ENCODE measurements at regions not wholly inside any gene's neighbourhood (a gene's known extent, or its start where the extent isn't known, plus 50 kb on each side); places are given as distances from the start of the nearest gene placed in this dataset.
"Not testable (repeated sequence)": the region's sequence is repeated elsewhere in the genome, so short reads cannot be mapped to it uniquely, and the experiment has no call there.

DNA sequence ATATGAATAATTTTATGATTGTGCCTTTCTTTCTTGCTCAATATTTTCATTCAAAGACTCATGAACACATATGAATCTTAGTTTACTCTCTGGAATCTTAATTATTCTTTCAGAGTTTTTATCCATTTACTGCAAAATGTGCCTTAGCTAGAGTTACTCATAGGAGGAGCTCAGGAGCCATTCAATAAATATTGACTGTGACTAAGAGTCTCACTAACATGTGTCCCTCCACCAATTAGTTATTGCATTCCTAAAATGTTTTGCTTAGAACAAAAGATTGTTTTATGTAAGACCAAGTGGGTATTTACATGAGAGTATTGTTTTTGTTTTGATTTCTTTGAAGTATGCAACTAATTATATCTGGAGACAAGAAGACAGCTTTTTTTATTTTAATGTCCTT, 218.4 kb upstream of the MAST4 start:
- Histone ChIP-seq H3K36me3 (ENCODE audit: insufficient read depth, low read length, poor library complexity, severe bottlenecking) (no peaks in the 10 kb centered on the region), H3K4me1 (ENCODE audit: insufficient read depth, low read length, poor library complexity, severe bottlenecking) (no peaks in the 10 kb centered on the region), H3K27ac (ENCODE audit: low read depth, low read length, poor library complexity, severe bottlenecking) (no peak overlapping the region), H3K4me3 (ENCODE audit: low read depth, low read length, poor library complexity, severe bottlenecking) (no peak overlapping the region), H3K27me3 (replicated peaks; ENCODE audit: insufficient read depth, low read depth, low read length, poor library complexity) (no peaks in the 10 kb centered on the region), H3K9me3 (ENCODE audit: low read depth, low read length, poor library complexity, severe bottlenecking) (no peaks in the 10 kb centered on the region)
- DNase-seq (ENCODE audit: low spot score) = no peak
- no TSS peak for BruUV-seq (replicated peaks)
- intact Hi-C loops (cut with micrococcal nuclease; ENCODE audit: unreplicated experiment) = no loop called here
- TF ChIP-seq, protein P1, sequence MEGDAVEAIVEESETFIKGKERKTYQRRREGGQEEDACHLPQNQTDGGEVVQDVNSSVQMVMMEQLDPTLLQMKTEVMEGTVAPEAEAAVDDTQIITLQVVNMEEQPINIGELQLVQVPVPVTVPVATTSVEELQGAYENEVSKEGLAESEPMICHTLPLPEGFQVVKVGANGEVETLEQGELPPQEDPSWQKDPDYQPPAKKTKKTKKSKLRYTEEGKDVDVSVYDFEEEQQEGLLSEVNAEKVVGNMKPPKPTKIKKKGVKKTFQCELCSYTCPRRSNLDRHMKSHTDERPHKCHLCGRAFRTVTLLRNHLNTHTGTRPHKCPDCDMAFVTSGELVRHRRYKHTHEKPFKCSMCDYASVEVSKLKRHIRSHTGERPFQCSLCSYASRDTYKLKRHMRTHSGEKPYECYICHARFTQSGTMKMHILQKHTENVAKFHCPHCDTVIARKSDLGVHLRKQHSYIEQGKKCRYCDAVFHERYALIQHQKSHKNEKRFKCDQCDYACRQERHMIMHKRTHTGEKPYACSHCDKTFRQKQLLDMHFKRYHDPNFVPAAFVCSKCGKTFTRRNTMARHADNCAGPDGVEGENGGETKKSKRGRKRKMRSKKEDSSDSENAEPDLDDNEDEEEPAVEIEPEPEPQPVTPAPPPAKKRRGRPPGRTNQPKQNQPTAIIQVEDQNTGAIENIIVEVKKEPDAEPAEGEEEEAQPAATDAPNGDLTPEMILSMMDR (conservative IDR thresholded peaks at IDR 0.05; ENCODE audit: low read depth, low read length) = no peak
- no peak for TF ChIP-seq EZH2 (IDR thresholded peaks at IDR 0.05; ENCODE audit: borderline replicate concordance, low read depth, low read length, poor library complexity, severe bottlenecking)
- POLR2A ChIA-PET (ENCODE audit: low non-redundant PET) = no interaction called here
- CTCF ChIA-PET = no interaction called here

DNA sequence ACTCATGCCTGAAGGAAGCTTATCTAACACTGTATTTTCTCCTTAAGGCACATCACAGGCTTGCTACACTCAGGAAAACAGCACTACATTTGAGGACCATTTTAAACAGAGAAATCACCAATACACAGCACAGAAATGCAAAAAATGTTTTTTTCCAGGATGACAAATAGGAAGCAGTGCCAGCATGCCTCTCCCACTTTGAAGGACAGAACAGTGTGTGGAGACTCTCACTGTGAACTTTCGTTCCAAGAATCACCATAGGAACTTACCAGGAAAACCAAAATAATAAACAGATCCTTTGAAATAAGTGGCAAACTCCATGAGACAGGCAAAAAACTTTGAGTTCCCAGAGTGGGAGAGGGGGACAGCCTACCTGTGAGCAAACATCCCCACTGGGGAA, 217.8 kb upstream of the MAST4 start:
- no peak overlapping the region for H3K4me3 ChIP-seq (ENCODE audit: low read depth, low read length, poor library complexity, severe bottlenecking)
- BruUV-seq (replicated peaks) = no TSS peak
- H3K4me1 ChIP-seq (ENCODE audit: insufficient read depth, low read length, poor library complexity, severe bottlenecking) = no peaks in the 10 kb centered on the region
- intact Hi-C loops (cut with micrococcal nuclease; ENCODE audit: unreplicated experiment) = no loop called here
- H3K9me3 ChIP-seq (ENCODE audit: low read depth, low read length, poor library complexity, severe bottlenecking) = no peaks in the 10 kb centered on the region
- CTCF ChIA-PET = no interaction called here
- POLR2A ChIA-PET (ENCODE audit: low non-redundant PET) = no interaction called here
- H3K27ac ChIP-seq (ENCODE audit: low read depth, low read length, poor library complexity, severe bottlenecking) = no peak overlapping the region
- H3K36me3 ChIP-seq (ENCODE audit: insufficient read depth, low read length, poor library complexity, severe bottlenecking) = no peaks in the 10 kb centered on the region
- TF ChIP-seq, protein P1 (conservative IDR thresholded peaks at IDR 0.05; ENCODE audit: low read depth, low read length) = no peak
- no peak for TF ChIP-seq EZH2 (IDR thresholded peaks at IDR 0.05; ENCODE audit: borderline replicate concordance, low read depth, low read length, poor library complexity, severe bottlenecking)
- DNase-seq (ENCODE audit: low spot score) = no peak
- H3K27me3 ChIP-seq (replicated peaks; ENCODE audit: insufficient read depth, low read depth, low read length, poor library complexity) = no peaks in the 10 kb centered on the region

DNA sequence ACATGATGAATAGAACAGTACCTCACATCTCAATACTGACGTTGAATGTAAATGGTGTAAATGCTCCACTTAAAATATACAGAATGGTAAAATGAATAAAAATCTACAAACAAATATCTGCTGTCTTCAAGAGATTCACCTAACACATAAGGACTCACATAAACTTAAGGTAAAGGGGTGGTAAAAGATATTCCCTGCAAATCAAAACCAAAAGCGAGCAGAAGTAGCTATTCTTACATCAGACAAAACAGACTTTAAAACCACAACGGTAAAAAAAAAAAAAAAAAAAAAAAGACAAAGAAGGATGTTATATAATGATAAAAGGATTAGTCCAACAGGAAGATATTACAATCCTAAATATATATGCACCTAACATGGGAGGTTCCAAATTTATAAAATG, 214.0 kb upstream of the MAST4 start:
- CTCF ChIA-PET = no interaction called here
- no peak for DNase-seq (ENCODE audit: low spot score)
- TF ChIP-seq, protein P1 (conservative IDR thresholded peaks at IDR 0.05; ENCODE audit: low read depth, low read length) = no peak
- no peak for TF ChIP-seq EZH2 (IDR thresholded peaks at IDR 0.05; ENCODE audit: borderline replicate concordance, low read depth, low read length, poor library complexity, severe bottlenecking)
- Histone ChIP-seq H3K4me3 (ENCODE audit: low read depth, low read length, poor library complexity, severe bottlenecking) (no peak overlapping the region), H3K27me3 (replicated peaks; ENCODE audit: insufficient read depth, low read depth, low read length, poor library complexity) (no peaks in the 10 kb centered on the region), H3K36me3 (ENCODE audit: insufficient read depth, low read length, poor library complexity, severe bottlenecking) (no peaks in the 10 kb centered on the region), H3K27ac (ENCODE audit: low read depth, low read length, poor library complexity, severe bottlenecking) (no peak overlapping the region), H3K4me1 (ENCODE audit: insufficient read depth, low read length, poor library complexity, severe bottlenecking) (no peaks in the 10 kb centered on the region), H3K9me3 (ENCODE audit: low read depth, low read length, poor library complexity, severe bottlenecking) (no peaks in the 10 kb centered on the region)
- POLR2A ChIA-PET (ENCODE audit: low non-redundant PET) = no interaction called here
- intact Hi-C loops (cut with micrococcal nuclease; ENCODE audit: unreplicated experiment) = no loop called here
- no TSS peak for BruUV-seq (replicated peaks)

DNA sequence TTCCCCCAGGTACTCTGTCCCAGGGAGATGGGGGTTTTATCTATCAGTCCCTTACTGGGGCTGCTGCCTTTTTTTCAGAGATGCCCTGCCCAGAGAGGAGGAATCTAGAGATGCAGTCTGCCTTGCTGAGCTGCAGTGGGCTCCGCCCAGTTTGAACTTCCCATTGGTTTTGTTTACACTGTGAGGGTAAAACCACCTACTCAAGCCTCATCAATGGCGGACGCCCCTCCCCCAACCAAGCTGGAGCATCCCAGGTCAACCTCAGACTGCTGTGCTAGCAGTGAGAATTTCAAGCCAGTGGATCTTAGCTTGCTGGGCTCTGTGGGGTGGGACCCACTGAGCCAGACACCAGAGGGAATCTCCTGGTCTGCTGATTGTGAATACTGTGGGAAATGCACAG, 191.0 kb upstream of the MAST4 start:
- POLR2A ChIA-PET (ENCODE audit: low non-redundant PET); intact Hi-C loops (cut with micrococcal nuclease; ENCODE audit: unreplicated experiment); BruUV-seq (replicated peaks); H3K9me3 ChIP-seq (ENCODE audit: low read depth, low read length, poor library complexity, severe bottlenecking); H3K4me1 ChIP-seq (ENCODE audit: insufficient read depth, low read length, poor library complexity, severe bottlenecking); H3K27me3 ChIP-seq (replicated peaks; ENCODE audit: insufficient read depth, low read depth, low read length, poor library complexity); H3K36me3 ChIP-seq (ENCODE audit: insufficient read depth, low read length, poor library complexity, severe bottlenecking); DNase-seq (ENCODE audit: low spot score); H3K4me3 ChIP-seq (ENCODE audit: low read depth, low read length, poor library complexity, severe bottlenecking); CTCF ChIA-PET; H3K27ac ChIP-seq (ENCODE audit: low read depth, low read length, poor library complexity, severe bottlenecking): not testable (repeated sequence)
